GOT3 (cell line): ENCODE measurements at regions not wholly inside any gene's neighbourhood (a gene's known extent, or its start where the extent isn't known, plus 50 kb on each side); places are given as distances from the start of the nearest gene placed in this dataset.
"Not testable (repeated sequence)": the region's sequence is repeated elsewhere in the genome, so short reads cannot be mapped to it uniquely, and the experiment has no call there.

Experiments used
- DNase-seq: peaks from one replicate; lab custom pipeline; 2025; ENCODE audit warnings: mixed read lengths; lab: John Stamatoyannopoulos, UW

- no peak for DNase-seq
Measured at GRCh38 chr12:97984974-97985580, 522.5 kb downstream of the RMST start.

DNA sequence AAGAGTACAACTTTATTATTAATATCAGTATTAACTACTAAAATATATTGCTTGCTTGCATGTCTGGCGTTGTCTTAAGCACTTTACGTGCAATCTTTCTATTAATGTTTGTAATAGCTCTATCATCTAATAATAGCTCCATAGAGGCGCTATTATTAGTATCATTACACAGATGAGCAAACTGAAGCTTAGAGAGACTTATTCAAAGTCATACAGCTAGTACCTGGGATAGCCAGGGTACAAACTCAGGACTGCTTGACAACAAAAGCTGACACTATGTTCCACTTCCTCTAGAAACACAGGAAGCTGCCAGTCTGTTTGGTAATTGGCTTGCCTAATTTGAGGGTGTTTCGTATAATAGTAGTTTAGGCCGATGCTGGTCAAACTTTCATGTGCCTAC lies 523.2 kb downstream of the RMST start:
- DNase-seq, result no peak

DNA sequence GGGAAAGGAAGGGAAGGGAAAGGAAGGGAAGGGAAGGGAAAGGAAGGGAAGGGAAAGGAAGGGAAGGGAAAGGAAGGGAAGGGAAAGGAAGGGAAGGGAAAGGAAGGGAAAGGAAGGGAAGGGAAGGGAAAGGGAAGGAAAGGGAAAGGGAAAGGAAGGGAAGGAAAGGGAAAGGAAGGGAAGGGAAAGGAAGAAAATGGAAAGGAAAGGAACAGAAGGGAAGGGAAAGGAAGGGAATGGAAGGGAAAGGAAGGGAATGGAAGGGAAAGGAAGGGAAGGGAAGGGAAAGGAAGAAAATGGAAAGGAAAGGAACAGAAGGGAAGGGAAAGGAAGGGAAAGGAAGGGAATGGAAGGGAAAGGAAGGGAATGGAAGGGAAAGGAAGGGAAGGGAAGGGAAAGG lies 526.0 kb downstream of the RMST start:
- DNase-seq, result not testable (repeated sequence)

DNA sequence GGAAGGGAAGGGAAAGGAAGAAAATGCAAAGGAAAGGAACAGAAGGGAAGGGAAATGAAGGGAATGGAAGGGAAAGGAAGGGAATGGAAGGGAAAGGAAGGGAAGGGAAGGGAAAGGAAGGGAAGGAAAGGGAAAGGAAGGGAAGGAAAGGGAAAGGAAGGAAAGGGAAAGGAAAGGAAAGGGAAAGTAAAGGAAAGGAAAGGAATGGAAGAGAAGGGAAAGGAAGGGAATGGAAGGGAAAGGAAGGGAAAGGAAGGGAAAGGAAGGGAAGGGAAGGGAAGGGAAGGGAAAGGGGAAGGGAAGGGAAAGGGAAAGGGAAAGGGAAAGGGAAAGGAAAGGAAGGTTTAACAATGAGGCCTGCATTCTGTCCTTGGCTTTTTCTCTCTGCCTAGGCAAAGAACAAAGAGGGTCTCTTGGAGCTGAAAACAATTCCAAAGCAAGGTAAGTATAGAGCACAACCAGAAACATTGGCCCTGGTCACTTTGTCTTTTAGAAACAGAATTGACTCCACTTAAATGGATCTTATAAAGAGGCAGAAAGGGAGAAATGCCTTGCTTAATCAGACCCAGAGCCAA lies 525.9 kb upstream of the TMPO start:
- DNase-seq, result no peak

- DNase-seq, result no peak
Measured at GRCh38 chr12:97994746-97995484, 520.5 kb upstream of the TMPO start.

GRCh38 chr12:97995559-97995958 lies 519.8 kb upstream of the TMPO start:
- no peak for DNase-seq

DNA sequence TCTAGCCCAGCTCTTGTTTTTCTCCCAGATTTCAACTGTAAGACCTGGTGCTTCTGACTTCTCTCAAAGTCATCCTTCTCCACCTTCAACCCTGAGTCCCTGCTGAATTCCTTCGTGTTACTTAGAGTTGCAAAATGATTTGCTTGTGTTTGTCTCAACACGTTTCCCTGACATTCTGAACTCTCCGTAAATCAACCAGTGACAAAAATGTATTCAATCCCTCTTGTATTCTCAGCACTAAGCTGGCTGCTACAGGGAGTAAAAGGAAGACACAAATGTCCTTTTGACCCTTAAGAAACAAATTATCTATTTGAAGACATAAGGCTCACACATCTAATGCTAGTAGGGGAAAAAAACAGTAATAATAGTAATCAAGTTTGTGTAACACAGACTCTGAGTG lies 514.0 kb upstream of the TMPO start:
- no peak for DNase-seq

GRCh38 chr12:98002887-98003493 lies 512.4 kb upstream of the TMPO start:
- DNase-seq, result no peak

- no peak for DNase-seq
Measured at GRCh38 chr12:98007963-98008362, 507.4 kb upstream of the TMPO start.

- DNase-seq, result no peak
Measured at GRCh38 chr12:98013560-98013959, 501.8 kb upstream of the TMPO start.

- DNase-seq, result no peak
Measured at GRCh38 chr12:98018836-98019235, 496.6 kb upstream of the TMPO start.

GRCh38 chr12:98020376-98020775 lies 495.0 kb upstream of the TMPO start:
- no peak for DNase-seq

- DNase-seq, result no peak
Measured at GRCh38 chr12:98022961-98023360, 492.4 kb upstream of the TMPO start.

- DNase-seq, result no peak
Measured at GRCh38 chr12:98037401-98038140, 477.8 kb upstream of the TMPO start.

GRCh38 chr12:98042668-98043067 lies 472.7 kb upstream of the TMPO start:
- no peak for DNase-seq

GRCh38 chr12:98045395-98045794 lies 470.0 kb upstream of the TMPO start:
- DNase-seq, result no peak

DNA sequence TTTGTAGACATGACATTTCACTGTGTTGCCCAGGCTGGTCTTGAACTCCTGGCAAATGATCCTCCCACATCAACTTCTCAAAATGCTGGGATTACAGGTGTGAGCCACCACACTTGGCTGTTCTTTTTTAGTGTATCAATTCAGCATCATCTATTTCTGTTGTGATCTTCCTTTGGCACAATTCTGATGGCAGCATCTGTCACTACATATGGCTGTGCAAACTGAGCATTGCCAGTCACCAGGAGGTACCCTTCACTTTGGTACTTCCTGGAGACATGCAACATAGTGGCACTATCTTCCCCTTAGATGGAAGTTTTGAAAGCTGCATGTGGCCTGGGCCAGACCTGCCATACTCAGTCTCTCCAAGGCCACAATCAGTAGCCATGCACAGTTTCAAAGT lies 467.1 kb upstream of the TMPO start:
- no peak for DNase-seq

GRCh38 chr12:98053202-98053601 lies 462.2 kb upstream of the TMPO start:
- DNase-seq, result no peak

DNA sequence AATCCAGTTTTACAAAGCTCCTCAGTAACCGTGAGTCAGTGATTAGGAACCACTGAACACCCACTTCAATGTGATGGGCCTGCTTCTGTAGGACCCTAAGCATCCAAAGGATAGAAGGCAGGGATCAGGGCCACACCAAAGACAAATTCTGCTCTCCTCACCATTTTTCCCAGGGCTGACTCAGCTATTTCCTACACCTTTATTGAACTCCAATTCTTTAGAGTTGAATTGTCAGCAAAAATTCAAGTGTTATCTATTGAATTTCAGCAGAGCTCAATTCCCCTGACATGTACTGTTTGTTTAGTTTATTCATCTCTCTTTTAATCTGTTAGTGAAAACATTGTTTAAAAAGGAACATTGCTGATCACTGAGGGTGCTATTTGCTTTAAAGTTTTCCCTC lies 457.7 kb upstream of the TMPO start:
- no peak for DNase-seq

DNA sequence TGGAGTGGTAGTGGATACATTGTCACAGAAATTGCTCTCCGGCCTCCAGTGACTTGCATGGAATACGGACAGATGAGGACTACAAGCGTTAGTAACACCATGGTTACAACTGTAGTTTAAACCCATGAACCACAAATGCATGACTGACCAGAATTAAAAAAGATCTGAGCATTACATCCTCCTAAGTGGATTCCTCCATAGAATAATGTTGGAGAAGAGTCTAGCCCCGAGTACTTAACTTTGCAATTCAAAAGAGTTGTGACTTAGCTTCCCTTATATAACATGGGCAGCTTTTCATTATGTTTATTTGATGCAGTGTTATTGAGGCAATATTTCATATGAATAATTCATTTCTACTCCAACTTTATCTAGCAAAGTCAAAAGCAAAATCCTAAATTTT lies 457.2 kb upstream of the TMPO start:
- DNase-seq, result no peak

DNA sequence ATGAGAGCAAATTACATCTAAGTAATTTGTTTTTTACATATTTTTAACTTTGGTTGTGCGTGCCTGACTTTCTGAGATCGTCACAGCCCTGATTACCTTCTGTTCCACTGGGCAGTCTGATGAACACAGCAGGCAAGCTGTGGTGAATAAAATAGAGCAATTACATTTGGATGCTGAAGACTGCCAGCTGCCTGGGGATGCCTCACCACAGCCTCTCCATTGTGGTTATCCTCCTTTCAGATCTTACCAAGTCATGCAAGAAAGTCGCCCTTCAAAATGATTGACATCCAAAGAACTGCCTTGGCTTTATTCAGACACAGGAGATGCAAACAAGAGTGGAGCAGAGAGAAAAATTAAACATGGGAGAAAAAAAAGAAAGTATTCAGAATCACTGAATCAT lies 456.6 kb upstream of the TMPO start:
- DNase-seq, result no peak

- DNase-seq, result no peak
Measured at GRCh38 chr12:98059659-98060343, 455.6 kb upstream of the TMPO start.
